ENCODE measurements at regions not wholly inside any gene's neighbourhood (a gene's known extent, or its start where the extent isn't known, plus 50 kb on each side); places are given as distances from the start of the nearest gene placed in this dataset.

- in situ Hi-C loops (cut with MboI; ENCODE audit: low pct_unique_long_range_greater_than_20kb, low sequenced_read_pairs, unreplicated experiment): no loop called here
- DNase-seq (ENCODE audit: low spot score): no peak
- TF ChIP-seq CTCF (IDR thresholded peaks at IDR 0.05; ENCODE audit: extremely low read depth, insufficient read depth, missing control alignments): no peak
Measured at GRCh38 chr11:37718431-37718999, 1120.5 kb upstream of the RAG2 start.

- in situ Hi-C loops (cut with MboI; ENCODE audit: low pct_unique_long_range_greater_than_20kb, low sequenced_read_pairs, unreplicated experiment): no loop called here
- DNase-seq (ENCODE audit: low spot score): no peak
- no peak for TF ChIP-seq CTCF (IDR thresholded peaks at IDR 0.05; ENCODE audit: extremely low read depth, insufficient read depth, missing control alignments)
Measured at GRCh38 chr11:37712251-37712650, 1114.2 kb upstream of the RAG2 start.

DNA sequence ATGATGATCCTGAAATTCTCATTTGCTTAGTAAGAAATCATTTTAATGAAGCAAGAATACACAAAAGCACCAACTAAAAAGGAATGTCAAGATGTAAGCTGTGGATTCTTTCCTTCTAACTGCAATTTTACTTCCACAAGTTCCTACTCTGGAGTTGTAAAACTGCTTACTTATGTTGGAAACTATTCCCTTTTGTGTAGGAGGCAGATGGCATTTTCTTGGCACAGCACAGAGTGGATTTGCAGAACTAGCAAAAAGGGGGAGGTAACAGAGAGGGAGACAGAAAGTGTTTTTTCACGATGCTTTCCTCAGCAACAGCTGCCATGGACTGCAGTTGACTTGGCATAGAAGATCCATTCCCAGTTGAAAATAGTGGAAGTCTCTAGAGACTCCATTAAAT, 1112.0 kb upstream of the RAG2 start:
- in situ Hi-C loops (cut with MboI; ENCODE audit: low pct_unique_long_range_greater_than_20kb, low sequenced_read_pairs, unreplicated experiment): no loop called here
- no peak for TF ChIP-seq CTCF (IDR thresholded peaks at IDR 0.05; ENCODE audit: extremely low read depth, insufficient read depth, missing control alignments)
- DNase-seq (ENCODE audit: low spot score): no peak

- in situ Hi-C loops (cut with MboI; ENCODE audit: low pct_unique_long_range_greater_than_20kb, low sequenced_read_pairs, unreplicated experiment): no loop called here
- no peak for DNase-seq (ENCODE audit: low spot score)
- TF ChIP-seq CTCF (IDR thresholded peaks at IDR 0.05; ENCODE audit: extremely low read depth, insufficient read depth, missing control alignments): no peak
Measured at GRCh38 chr11:37704791-37705190, 1106.8 kb upstream of the RAG2 start.

DNA sequence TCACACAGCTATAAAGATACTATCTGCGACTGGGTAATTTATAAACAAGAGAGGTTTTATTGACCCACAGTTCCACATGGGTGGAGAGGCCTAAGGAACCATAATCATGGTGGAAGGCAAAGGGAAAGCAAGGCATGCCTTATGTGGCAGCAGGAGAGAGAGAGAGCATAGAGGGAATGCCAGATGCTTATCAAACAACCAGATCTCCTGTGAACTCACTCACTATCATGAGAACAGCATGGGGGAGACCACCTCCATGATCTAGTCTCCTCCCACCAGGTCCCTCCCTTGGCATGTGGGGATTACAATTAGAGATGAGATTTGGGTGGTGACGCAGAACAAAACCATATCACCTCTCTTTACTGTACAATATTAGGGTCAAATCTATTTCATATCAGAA, 1101.6 kb upstream of the RAG2 start:
- TF ChIP-seq CTCF (IDR thresholded peaks at IDR 0.05; ENCODE audit: extremely low read depth, insufficient read depth, missing control alignments): no peak
- in situ Hi-C loops (cut with MboI; ENCODE audit: low pct_unique_long_range_greater_than_20kb, low sequenced_read_pairs, unreplicated experiment): no loop called here
- DNase-seq (ENCODE audit: low spot score): no peak

- in situ Hi-C loops (cut with MboI; ENCODE audit: low pct_unique_long_range_greater_than_20kb, low sequenced_read_pairs, unreplicated experiment): no loop called here
- TF ChIP-seq CTCF (IDR thresholded peaks at IDR 0.05; ENCODE audit: extremely low read depth, insufficient read depth, missing control alignments): no peak
- DNase-seq (ENCODE audit: low spot score): no peak
Measured at GRCh38 chr11:37695283-37695682, 1097.2 kb upstream of the RAG2 start.

DNA sequence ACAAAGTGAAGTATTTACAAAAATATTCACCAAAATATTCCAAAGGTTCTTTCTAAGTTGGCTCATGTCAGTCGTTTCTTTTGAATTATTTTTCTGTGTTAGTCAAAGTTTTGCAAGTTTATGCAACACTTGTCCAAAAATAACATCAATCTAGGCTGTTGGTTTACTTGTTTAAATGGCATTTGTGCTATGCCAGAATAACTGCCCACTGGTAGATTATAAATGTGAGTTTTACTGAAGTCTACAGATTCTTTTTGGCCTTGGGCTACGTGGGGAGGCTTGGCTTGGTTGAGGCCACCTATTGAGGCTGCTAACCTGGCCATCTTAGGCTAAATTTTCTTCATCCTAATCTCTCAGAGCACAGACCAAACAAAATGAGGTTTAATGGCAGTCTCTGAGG, 1091.9 kb upstream of the RAG2 start:
- TF ChIP-seq CTCF (IDR thresholded peaks at IDR 0.05; ENCODE audit: extremely low read depth, insufficient read depth, missing control alignments): no peak
- in situ Hi-C loops (cut with MboI; ENCODE audit: low pct_unique_long_range_greater_than_20kb, low sequenced_read_pairs, unreplicated experiment): no loop called here

More for the DNA sequence above, 1091.9 kb upstream of the RAG2 start:
- no peak for DNase-seq (ENCODE audit: low spot score)
